WI38 (cell line): ENCODE measurements at regions not wholly inside any gene's neighbourhood (a gene's known extent, or its start where the extent isn't known, plus 50 kb on each side); places are given as distances from the start of the nearest gene placed in this dataset.
"Not testable (repeated sequence)": the region's sequence is repeated elsewhere in the genome, so short reads cannot be mapped to it uniquely, and the experiment has no call there.

Experiments
- H3K4me3 ChIP-seq: 2 replicates; pipeline ENCODE4 v1.5.1; 2011; ENCODE audit warnings: low read depth, mild to moderate bottlenecking, control low read depth, low read length
- TF ChIP-seq, protein P1 (sequence below): IDR thresholded peaks from 2 replicates; pipeline ENCODE4 v1.5.1; 2012; ENCODE audit warnings: low read depth, mild to moderate bottlenecking, control low read depth, low read length

DNA sequence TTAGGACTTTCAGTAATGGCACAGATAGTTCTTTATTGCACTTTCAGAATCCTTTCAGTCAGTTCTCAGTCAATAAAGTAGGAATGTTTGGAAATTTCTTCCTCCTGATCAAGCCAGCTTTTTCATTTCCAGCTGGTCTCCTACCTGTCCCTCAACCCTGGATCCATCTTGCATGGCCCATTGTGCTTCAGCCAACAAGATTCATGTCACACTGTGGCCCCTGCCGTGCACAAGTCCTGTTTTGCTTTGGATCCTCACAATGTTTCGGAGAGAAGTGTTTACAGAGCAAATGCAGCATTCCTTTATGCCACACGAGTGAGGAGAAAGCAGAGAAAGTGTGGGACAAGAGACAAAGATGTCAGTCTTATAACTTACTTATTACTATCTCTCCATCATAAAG lies 1694.7 kb upstream of the LRRTM3 start:
- no peak overlapping the region for H3K4me3 ChIP-seq
- TF ChIP-seq, protein P1, sequence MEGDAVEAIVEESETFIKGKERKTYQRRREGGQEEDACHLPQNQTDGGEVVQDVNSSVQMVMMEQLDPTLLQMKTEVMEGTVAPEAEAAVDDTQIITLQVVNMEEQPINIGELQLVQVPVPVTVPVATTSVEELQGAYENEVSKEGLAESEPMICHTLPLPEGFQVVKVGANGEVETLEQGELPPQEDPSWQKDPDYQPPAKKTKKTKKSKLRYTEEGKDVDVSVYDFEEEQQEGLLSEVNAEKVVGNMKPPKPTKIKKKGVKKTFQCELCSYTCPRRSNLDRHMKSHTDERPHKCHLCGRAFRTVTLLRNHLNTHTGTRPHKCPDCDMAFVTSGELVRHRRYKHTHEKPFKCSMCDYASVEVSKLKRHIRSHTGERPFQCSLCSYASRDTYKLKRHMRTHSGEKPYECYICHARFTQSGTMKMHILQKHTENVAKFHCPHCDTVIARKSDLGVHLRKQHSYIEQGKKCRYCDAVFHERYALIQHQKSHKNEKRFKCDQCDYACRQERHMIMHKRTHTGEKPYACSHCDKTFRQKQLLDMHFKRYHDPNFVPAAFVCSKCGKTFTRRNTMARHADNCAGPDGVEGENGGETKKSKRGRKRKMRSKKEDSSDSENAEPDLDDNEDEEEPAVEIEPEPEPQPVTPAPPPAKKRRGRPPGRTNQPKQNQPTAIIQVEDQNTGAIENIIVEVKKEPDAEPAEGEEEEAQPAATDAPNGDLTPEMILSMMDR = no peak

DNA sequence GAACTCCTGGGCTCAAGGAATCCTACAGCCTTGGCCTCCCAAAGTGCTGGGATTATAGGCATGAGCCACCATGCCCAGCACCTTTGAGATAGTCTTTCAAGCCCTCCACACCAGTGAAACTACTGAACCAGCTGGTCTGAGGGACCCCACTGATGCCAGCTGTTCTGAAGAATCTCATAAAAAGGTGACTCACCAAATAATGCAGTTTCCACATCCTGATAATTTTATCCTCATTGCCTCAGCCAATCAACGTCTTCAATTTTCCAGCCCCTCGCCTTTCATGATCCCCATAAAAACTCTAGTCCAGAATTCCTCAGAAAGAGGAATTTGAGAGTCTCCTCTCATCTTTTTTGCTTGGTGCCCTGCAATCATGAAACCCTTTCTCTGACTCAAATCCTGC lies 1691.6 kb upstream of the LRRTM3 start:
- TF ChIP-seq, protein P1 = no peak
- H3K4me3 ChIP-seq = no peak overlapping the region

DNA sequence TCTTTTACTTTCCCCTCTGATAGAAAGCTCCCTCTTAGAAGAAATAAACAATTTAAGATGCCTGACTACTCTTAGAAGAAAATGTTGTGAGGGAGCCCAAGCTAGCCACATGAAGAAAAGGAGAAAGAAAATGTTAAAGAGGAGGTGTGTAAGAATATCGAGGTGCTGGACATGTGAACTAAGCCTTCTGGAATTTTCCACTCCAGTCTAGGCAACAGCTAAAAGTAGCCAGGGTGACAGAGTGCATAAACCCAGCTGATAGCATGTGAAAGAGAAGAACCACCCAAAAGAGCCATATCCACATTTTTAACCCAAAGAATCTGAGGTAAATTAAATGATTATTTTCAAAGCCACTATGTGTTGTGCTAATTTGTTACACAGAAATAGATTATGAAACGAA lies 1690.6 kb upstream of the LRRTM3 start:
- TF ChIP-seq, protein P1 = no peak
- H3K4me3 ChIP-seq = no peak overlapping the region

DNA sequence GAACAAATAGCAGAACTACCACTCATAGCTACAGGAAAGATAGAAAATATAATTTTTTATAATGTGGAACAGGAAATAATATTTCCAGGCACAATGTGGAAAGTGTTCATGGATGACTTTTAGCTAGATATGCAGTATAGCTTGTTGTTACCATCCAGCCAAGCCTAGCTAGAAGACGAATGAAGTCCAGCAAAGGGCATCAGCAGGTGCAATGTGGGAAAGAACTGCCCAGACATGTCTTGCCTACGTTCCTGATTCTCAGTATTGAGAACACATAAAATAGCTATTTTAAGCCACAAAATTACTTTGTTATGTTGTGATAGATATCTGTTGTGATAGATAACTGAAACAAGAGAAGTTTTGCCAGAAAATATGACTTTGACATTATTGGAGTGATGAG lies 1690.0 kb upstream of the LRRTM3 start:
- TF ChIP-seq, protein P1 = no peak
- no peak overlapping the region for H3K4me3 ChIP-seq

DNA sequence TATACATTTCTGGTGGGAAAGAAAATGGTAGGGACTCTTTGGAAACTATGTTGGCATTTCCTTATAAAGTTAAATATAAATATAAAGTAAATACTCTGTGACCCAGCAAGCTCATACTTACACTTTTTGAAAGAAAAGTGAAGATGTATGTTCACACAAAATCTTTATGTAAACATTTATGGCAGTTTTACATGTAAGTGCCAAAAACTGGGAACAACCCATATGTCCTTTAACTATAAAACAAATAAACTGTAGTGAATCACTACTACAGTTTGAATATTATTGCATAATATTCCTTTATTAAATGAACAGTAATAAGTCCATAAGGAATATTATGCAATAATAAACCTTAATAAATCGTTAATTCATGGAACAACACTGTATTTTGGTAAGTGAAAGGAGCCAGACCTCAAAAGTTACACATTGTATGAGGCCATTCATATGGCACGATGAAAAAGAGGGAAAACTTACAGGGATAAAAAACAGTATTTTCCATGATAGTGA lies 1660.3 kb upstream of the LRRTM3 start:
- TF ChIP-seq, protein P1 = no peak
- no peak overlapping the region for H3K4me3 ChIP-seq

DNA sequence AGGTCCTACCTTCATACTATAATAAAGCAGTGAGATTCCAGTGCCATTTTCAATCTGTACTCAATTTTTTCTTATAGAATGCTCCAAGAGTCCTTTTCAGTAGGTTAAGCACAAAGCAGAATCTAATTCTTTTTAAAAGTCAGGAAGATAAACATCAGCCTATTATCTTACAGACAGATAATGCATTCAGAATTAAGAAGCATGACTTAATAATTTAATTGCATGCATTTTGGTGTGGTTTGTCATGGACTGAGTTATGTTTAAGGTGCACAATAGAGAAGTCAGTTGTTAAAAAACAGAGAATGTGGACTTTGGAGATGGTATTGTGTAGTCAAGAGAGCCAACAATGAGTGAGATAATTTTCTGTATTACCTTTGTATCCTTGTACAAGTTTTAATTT lies 1656.3 kb upstream of the LRRTM3 start:
- not testable (repeated sequence) for H3K4me3 ChIP-seq

DNA sequence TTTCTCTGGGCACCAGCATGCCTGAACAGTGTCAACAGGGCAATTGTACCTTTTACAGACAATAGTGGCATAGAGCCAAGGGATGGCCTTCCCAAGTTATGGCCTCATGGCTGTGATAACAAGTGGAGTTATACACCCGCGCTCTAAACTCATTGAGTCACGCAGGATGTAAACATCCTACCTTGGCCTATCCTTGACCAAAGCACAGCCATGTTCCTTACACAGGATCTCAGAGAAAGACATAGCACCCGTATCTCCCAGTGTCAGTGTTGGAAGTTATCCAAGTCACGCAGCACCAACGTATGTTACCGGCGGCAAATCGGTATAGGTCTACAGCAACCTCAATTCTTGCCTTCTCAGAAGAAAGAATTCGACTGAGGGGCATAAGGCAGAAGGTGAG lies 1654.9 kb upstream of the LRRTM3 start:
- TF ChIP-seq, protein P1 = no peak
- H3K4me3 ChIP-seq = no peak overlapping the region

DNA sequence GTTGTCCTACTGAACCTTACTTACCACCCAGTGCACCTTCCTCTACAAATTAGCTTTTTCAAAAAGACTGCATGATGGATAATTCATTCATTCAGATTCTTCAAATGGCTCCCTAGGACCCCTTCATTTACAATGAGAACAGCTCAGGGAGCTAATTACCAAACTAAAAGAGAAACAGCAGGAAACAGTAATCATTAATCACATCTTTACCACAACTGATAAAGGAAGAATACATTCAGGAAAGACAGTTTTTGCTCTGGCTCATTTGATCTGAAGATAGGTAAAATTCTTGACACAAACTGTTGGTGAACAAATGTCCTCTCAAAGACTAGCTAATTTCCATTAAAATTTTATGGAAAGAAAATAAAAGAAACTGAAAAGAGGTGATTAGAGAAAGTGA lies 1652.7 kb upstream of the LRRTM3 start:
- TF ChIP-seq, protein P1 = no peak
- H3K4me3 ChIP-seq = no peak overlapping the region
